ENCODE measurements at regions not wholly inside any gene's neighbourhood (a gene's known extent, or its start where the extent isn't known, plus 50 kb on each side); places are given as distances from the start of the nearest gene placed in this dataset.
A peak's percentile ranks its signal among the peaks of the same experiment; 100 is the strongest.
"Not testable (repeated sequence)": the region's sequence is repeated elsewhere in the genome, so short reads cannot be mapped to it uniquely, and the experiment has no call there.

DNA sequence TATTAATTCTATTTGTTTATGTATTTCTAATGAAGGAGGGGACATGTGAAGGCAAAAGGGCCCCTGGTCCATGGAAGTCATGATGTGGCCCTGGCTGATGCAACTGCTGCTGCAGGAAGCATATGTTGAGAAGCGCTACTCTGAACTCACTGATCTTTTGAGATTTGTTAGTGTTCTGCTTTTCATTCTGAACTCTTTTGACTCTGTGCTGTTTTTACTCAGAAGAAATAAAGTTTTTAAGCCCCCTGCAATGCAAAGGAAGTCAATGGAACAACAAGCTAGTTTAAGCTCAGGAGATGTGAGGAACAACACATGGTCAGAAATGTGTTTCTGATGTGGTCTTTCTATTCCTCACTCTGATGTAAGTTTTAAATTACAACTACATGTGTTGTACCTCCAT lies 88.9 kb upstream of the BTG1 start:
- H3K27me3 ChIP-seq = no peaks in the 10 kb centered on the region
- H3K9me3 ChIP-seq = no peaks in the 10 kb centered on the region
- DNase-seq = no peak
- H3K36me3 ChIP-seq = no peaks in the 10 kb centered on the region
- no peak overlapping the region for H3K4me3 ChIP-seq

DNA sequence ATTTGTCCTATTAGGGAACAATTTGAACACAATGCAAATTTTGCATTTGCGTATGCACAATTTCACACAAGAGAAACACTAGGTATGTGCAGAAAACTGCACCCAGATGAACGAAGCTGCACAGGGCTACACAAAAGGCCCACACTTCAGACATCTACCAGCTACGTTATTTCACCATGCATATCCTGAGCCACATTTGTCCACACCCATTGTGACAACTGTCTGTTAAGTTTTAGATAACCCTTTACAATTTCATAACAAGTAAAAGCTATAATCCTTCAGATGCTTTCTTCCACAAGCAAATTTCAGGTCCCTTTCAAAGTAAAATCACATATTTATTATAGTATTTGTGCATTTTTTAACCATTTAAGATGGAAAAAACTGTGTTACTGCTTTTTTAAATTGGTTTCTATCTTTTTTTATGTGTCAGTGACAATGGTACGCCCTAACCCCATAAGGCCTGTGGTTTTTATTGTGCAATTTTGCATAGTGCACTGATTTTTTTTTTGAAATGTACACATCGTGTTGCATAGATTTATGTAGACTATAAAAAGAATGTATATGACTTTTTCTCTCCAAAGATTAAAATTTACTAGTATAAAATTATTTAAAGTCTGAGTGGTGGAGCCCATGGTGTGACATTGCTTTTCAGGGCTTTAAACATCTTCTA lies 87.8 kb upstream of the BTG1 start:
- no peak overlapping the region for H3K4me3 ChIP-seq
- H3K9me3 ChIP-seq = no peaks in the 10 kb centered on the region
- no peaks in the 10 kb centered on the region for H3K27me3 ChIP-seq
- DNase-seq = no peak
- no peaks in the 10 kb centered on the region for H3K36me3 ChIP-seq

DNA sequence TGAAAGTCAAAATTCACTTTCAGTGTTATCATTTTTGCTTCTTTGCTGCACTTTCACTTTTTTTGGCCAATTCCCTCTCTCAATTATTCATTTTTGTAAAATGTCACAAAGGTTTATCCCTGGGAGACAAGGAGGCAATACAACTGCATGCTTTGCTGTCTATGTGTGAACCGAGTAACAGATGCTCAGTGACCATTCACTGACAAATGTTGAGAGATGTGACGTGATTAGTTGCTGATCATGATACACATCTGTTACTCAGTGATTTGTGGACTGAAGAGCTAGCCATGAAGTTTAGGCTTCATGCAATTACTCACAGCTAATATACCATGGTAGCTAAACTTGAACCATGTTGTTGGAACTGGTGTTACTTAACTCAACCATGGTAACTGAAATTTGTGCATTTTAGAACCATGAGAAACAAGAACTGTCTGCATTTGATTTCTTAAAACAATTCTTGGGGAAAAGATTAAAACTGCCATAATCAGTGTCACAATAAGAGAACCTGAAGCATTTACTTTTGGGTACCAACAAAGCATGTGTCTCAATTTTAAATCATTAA lies 86.8 kb upstream of the BTG1 start:
- not testable (repeated sequence) for H3K9me3 ChIP-seq, H3K4me3 ChIP-seq, H3K27me3 ChIP-seq, DNase-seq, H3K36me3 ChIP-seq

DNA sequence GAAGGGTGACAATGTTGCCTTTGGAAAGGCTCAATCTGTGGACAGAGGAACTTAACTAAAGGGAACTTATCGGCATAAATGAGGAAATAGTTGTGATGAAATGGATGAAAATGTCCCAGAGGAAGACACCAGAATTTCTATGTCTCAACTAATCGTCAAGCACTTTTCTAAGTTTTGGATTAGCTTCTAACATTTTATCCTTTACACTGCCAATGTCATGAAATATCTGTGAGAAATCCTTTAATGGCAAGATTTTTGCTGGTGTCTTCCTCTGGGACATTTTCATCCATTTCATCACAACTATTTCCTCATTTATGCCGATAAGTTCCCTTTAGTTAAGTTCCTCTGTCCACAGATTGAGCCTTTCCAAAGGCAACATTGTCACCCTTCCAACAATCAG lies 86.3 kb upstream of the BTG1 start:
- H3K36me3 ChIP-seq, H3K4me3 ChIP-seq, H3K9me3 ChIP-seq, H3K27me3 ChIP-seq, DNase-seq: not testable (repeated sequence)

DNA sequence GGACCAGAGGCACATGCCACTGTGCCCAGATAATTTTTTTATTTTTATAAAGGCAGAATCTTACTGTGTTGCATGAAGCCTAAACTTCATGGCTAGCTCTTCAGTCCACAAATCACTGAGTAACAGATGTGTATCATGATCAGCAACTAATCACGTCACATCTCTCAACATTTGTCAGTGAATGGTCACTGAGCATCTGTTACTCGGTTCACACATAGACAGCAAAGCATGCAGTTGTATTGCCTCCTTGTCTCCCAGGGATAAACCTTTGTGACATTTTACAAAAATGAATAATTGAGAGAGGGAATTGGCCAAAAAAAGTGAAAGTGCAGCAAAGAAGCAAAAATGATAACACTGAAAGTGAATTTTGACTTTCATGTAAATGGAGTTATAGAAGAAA lies 85.9 kb upstream of the BTG1 start:
- not testable (repeated sequence) for H3K36me3 ChIP-seq, H3K27me3 ChIP-seq, H3K4me3 ChIP-seq, H3K9me3 ChIP-seq, DNase-seq

DNA sequence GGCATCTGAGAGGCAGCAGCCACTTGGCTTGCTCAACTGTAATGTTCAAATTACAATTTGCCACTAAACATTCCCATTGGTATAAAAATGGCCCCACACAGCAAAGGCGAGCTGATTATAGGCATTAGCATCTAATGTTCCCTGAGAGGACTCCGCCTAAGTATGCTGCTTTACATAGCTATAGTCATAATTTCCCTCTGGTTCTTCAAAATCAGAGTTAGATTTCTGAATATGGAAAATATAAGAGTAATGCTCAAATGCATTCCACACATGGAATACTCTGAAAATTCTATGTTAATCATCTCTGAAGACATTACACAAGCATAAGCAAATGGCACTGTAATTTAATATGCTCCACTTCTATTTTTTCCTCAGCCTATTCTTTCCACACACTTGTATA lies 83.7 kb upstream of the BTG1 start:
- DNase-seq = no peak
- Histone ChIP-seq H3K36me3 (no peaks in the 10 kb centered on the region), H3K4me3 (no peak overlapping the region), H3K27me3 (no peaks in the 10 kb centered on the region), H3K9me3 (no peaks in the 10 kb centered on the region)

DNA sequence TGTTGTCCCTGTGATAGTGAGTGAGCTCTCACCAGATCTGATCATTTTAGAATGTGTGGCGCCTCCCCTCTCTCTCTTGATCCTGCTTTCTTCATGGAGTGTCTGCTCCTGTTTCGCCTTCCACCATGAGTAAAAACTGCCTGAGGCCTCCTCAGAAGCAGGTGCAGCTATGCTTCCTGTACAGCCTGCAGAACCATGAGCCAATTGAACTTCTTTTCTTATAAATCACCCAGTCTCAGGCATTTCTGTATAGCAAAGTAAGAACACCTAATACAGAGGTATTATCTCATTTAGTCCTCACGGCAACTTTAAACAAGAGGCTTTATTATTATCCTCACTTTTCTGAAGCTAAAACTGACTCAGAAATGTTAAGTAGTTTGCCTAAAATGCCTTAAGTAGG lies 81.3 kb upstream of the BTG1 start:
- no peak for DNase-seq
- Histone ChIP-seq H3K27me3 (no peaks in the 10 kb centered on the region), H3K4me3 (no peak overlapping the region), H3K36me3 (no peaks in the 10 kb centered on the region), H3K9me3 (no peaks in the 10 kb centered on the region; the same call in 1 of the 2 replicates)

DNA sequence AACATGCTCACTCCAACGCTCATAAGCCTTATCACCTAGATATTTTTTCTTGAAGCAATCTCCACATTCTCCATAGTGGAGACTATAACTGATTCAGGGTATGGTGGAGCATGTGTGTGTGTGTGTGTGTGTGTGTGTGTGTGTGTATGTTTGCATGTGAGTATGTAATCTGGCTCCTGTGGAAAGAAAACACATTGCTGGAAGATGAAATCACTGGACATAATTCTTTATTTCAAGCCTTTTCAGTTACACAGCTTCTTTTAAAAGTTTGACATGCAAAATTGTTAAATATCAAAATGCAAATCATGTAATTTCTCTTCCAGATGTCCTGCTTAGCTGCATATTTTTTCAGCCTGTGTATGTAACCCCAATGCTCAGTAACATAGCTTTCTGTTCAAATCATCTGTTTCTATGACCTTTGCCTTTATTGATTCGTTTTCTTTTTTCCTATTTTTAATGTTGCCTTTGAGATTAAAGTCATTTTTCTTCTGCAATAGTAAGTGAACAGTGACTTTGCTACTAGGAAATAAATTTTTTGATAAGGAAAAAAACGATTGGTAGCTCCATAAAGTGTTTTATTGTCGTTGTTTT lies 80.5 kb upstream of the BTG1 start:
- DNase-seq = no peak
- Histone ChIP-seq H3K4me3 (no peak overlapping the region), H3K27me3 (no peaks in the 10 kb centered on the region), H3K36me3 (no peaks in the 10 kb centered on the region), H3K9me3 (no peaks in the 10 kb centered on the region; the same call in 1 of the 2 replicates)

DNA sequence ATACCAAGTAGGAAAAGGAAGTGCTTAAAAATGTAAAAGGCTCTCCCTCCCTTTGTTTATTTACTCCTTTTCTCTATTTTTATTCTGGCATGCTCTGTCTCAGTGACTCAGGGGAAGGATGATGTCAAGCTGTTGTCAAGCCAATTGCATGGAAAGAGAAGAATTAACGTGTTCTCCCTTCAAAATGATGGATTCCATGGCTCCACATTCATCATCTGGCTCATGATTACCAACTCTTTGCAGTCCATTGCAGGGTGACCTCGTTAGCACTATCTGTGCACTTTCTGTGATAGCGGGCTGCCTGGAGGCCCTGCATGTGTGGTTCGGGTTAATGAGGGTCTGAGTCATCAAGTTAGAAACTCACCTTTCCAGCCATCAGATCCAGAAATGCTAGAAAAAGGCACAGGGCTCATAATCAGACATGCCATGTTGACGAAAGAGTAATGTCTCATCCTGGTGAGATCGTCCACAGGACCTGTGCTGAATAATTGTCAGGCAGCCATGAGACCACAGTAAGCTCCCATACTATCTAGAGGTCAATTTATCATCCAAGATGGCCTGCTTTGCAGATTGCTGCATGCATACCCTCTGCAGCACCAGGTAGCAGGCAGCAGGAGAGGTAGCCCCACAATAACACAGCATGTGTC lies 79.2 kb upstream of the BTG1 start:
- Histone ChIP-seq H3K36me3 (no peaks in the 10 kb centered on the region), H3K9me3 (no peaks in the 10 kb centered on the region; the same call in 1 of the 2 replicates), H3K27me3 (no peaks in the 10 kb centered on the region), H3K4me3 (no peak overlapping the region)
- peak; percentile 47 for DNase-seq

DNA sequence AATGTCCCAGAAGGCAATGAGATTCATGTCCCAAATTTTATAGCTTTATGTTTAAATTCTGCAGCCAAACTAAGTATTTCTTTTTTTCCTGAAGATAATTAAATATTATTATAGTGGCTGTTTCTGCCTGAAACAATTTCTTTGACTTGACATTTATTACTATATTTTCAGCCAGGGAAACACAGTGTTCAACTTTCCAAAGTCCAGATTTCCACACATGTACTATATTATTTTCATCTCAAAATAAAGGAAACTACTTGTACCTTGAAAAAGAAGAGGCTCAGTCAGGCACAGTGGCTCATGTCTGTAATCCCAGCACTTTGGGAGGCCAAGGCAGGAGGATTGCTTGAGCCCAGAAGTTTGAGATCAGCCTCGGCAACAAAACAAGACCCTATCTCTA lies 77.8 kb upstream of the BTG1 start:
- Histone ChIP-seq H3K9me3 (peaks cover 2% of the 10 kb centered on the region), H3K36me3 (no peaks in the 10 kb centered on the region), H3K4me3 (no peak overlapping the region), H3K27me3 (no peaks in the 10 kb centered on the region)
- no peak for DNase-seq

DNA sequence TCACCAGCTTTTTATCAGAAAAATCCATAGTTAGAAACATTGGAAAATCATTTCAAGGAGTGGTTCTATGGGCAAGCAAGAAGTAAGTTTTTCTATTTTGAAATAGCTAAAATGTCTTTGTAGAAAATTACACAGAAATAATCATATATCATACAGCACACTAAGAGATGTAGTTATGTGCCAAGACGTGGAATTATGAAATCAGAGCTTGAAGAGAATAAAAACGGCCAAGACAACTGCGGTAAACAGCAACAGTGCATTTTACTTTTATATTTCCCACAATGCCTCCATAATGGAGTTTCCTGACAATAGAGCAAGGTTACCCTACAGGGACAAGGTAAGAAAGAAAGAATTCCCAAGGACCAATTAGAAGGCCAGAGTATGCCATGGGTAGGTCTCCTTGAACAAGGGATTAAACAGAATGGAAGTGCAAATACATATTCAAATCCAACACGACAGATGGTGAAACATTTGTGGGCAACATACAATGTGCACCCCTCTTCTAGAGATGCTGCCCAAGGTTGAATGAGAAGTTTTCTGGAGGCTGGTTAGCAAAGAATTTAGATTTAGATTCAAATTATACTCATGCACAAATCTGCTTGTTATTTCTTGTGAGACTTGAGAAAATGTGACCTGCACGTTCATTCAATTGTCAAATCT lies 76.1 kb upstream of the BTG1 start:
- Histone ChIP-seq H3K36me3 (no peaks in the 10 kb centered on the region), H3K4me3 (no peak overlapping the region), H3K9me3 (peaks cover 2% of the 10 kb centered on the region), H3K27me3 (no peaks in the 10 kb centered on the region)
- no peak for DNase-seq

DNA sequence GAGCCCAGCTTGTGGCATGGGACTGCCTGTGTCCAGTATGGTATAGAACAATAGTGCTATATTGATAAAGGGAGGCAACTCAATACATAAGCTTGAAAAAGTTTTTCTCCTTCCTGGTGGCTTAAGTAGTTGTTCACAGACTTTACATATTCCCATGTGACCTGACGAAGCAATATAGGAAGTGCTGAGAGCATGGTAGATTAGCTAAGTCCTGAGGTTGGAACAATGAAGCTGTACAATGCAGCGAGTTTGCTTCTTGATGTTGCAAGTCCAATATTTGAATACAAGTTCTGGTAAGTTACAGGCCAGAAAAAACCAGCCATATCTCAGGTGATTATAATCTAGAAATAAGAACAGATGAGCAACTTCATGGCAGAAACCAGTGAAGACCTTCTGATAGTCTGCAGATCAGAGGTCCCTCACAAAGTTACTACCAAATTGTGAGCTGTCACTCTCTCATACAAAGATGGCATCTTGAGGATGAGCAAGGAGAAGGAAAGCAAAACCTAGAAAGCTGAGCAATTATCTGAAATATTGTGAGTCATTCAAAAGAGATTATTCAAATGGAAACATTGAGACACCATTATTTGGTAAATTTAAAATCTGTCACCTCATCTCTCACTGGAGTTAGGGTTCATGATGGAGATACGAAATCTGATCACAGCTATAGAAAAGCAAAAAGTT lies 72.9 kb upstream of the BTG1 start:
- Histone ChIP-seq H3K9me3 (peaks cover 2% of the 10 kb centered on the region), H3K27me3 (no peaks in the 10 kb centered on the region), H3K4me3 (no peak overlapping the region), H3K36me3 (no peaks in the 10 kb centered on the region)
- DNase-seq = no peak

DNA sequence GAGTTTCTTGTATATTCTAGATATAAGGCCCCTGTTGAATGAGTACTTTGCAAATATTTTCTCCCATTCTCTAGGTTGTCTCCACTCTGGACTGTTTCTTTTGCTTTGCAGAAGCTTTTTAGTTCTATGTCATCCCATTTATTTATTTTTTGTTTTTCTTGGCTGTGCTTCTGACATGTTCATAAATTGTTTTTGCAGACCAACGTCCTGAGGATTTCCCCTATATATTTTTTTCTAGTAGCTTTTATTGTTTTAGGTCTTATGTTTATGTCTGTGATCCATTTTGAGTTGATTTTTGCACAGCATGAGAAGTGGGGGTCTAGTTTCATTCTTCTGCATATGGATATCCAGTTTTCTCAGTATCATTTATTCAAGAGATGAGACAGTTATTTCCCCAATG lies 70.4 kb upstream of the BTG1 start:
- no peak overlapping the region for H3K4me3 ChIP-seq
- H3K27me3 ChIP-seq = no peaks in the 10 kb centered on the region
- peaks cover 2% of the 10 kb centered on the region; the same call in 1 of the 2 replicates for H3K9me3 ChIP-seq
- no peaks in the 10 kb centered on the region for H3K36me3 ChIP-seq
- no peak for DNase-seq

DNA sequence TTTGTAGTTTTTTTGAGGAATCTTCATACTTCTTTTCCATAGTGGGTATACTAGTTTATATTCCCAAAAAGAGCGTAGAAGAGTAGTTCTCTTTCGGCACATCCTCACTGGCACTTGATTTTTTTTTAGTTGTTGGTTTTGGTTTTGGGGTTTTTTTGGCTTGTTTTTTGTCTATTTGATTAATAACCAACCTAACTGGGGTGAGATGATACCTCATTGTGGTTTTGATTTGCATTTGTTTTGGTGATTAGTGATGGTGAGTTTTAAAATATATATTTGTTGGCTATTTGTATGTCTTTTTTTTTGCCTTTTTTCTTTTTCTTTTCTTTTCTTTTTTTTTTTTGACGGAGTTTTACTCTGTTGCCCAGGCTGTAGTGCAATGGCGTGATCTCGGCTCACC lies 69.7 kb upstream of the BTG1 start:
- no peaks in the 10 kb centered on the region for H3K36me3 ChIP-seq
- DNase-seq = no peak
- H3K4me3 ChIP-seq = no peak overlapping the region
- no peaks in the 10 kb centered on the region for H3K27me3 ChIP-seq
- peaks cover 2% of the 10 kb centered on the region; the same call in 1 of the 2 replicates for H3K9me3 ChIP-seq

DNA sequence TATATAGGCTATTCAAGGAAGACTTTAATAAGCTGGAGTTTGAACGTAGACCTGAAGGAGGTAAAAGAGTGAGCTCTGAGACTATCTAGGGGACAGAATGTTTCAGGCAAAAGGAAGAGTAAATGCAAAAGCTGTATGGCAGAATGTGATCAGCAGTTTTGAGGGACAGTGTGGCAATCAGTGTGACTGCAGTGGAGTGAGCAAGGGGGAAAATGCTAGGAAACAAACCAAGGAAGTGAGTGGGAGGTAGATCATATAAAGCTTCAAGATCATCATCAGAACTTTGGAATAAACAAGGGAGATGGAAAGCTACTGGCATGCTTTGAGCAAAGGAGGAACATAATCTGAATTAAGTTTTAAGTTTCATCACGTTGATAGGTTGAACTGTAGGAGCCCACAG lies 67.5 kb upstream of the BTG1 start:
- Histone ChIP-seq H3K4me3 (no peak overlapping the region), H3K27me3 (no peaks in the 10 kb centered on the region), H3K9me3 (no peaks in the 10 kb centered on the region), H3K36me3 (no peaks in the 10 kb centered on the region)
- DNase-seq = no peak

DNA sequence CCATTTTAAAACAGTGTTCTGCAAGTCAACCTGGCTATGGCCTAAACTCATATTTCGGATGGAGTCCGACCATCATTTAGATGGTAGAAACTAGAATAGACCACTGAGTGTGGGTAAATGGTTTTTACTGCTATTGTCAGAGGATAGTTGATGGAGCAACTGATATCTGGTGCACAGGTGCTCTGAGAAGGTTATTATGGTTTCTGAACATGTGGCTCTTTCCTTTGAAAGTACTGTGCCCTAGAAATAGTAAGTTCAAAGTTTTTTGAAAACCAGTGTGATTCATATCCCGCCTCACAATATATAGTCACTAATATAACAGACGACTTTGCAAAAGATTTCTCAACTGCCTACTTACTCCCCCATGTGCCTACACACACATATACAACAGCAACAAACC lies 64.4 kb upstream of the BTG1 start:
- no peak for DNase-seq
- Histone ChIP-seq H3K36me3 (no peaks in the 10 kb centered on the region), H3K27me3 (no peaks in the 10 kb centered on the region), H3K9me3 (no peaks in the 10 kb centered on the region), H3K4me3 (no peak overlapping the region)

DNA sequence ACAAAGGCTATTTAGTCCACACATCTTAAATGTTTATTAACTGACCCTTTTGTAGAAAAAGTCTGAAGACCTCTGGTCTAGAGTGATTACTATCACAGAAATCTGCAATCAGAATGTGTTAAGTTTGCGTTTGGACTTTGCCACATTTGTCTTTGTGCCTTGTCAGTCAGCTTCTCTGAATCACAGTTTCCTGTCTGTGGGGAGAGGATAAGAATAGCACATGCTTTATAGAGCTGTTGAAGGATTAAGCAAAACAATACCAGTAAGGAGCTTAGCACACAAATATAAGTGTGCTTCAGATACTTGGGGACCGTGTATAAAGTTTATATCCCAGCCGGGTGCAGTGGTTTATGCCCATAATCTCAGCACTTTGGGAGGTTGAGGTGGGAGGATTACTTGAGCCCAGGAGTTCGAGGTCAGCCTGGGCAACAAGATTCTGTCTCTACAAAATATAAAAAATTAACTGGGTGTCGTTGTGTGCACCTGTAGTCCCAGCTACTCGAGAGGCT lies 63.0 kb upstream of the BTG1 start:
- no peaks in the 10 kb centered on the region for H3K36me3 ChIP-seq
- no peaks in the 10 kb centered on the region for H3K9me3 ChIP-seq
- H3K27me3 ChIP-seq = no peaks in the 10 kb centered on the region
- DNase-seq = no peak
- H3K4me3 ChIP-seq = no peak overlapping the region

Data from MG63 (cell line).